Panc1 (cell line): ENCODE measurements at regions not wholly inside any gene's neighbourhood (a gene's known extent, or its start where the extent isn't known, plus 50 kb on each side); places are given as distances from the start of the nearest gene placed in this dataset.

ENCODE experiments used
- ATAC-seq: fragments of 200-7000 bp; cut with Tn5 transposase; 2 replicates; pipeline ENCODE4 v1.9.1; 2020; ENCODE audit warnings: mild to moderate bottlenecking, moderate library complexity
- BruUV-seq: library from RNA; stranded (reverse); fragments of 400-500 nt; replicated peaks from 2 replicates; lab custom pipeline; 2021; lab: Mats Ljungman, UMichigan
- CTCF ChIA-PET: fragments of 300-600 bp; sonication (Branson Sonifier 250); formaldehyde crosslinking; loops from one replicate; lab custom pipeline; 2022; ENCODE audit warnings: antibody characterized with exemption; lab: Charles Lee
- POLR2A ChIA-PET: fragments of 300-600 bp; sonication (Branson Sonifier 250); formaldehyde crosslinking; loops from one replicate; lab custom pipeline; 2022; ENCODE audit warnings: antibody characterized with exemption; lab: Charles Lee
- DNase-seq: peaks from one replicate; pipeline ENCODE4 v3.0.0-alpha.2; 2010; ENCODE audit warnings: low read depth, low spot score
- H3K27ac ChIP-seq: 2 replicates; pipeline ENCODE4 v1.5.1; 2011; ENCODE audit warnings: mild to moderate bottlenecking, low read length, inconsistent platforms
- H3K27me3 ChIP-seq: fragments of 200-500 bp; sonication (Bioruptor generic); 2 replicates; pipeline ENCODE4 v1.6.0; 2014; ENCODE audit warnings: low read length, inconsistent platforms; ENCODE audit not compliant: control insufficient read depth, insufficient read depth
- H3K36me3 ChIP-seq: fragments of 200-500 bp; sonication (Bioruptor generic); 2 replicates; pipeline ENCODE4 v1.5.1; 2014; ENCODE audit warnings: inconsistent platforms, mild to moderate bottlenecking, low read length, moderate library complexity; ENCODE audit not compliant: control insufficient read depth, insufficient read depth
- H3K4me1 ChIP-seq: 2 replicates; pipeline ENCODE4 v1.5.1; 2011; ENCODE audit warnings: inconsistent platforms, mild to moderate bottlenecking, low read length, moderate library complexity; ENCODE audit not compliant: control insufficient read depth, insufficient read depth
- H3K4me3 ChIP-seq, 2 experiments: 2 replicates each; pipeline ENCODE4 v1.5.1; 2011 to 2012; ENCODE audit warnings: low read depth in 2 of 2, low read length in 2 of 2, mild to moderate bottlenecking in 2 of 2, inconsistent platforms in 1 of 2, moderate library complexity in 1 of 2
- H3K9me3 ChIP-seq: fragments of 200-500 bp; sonication (Bioruptor generic); 2 replicates; pipeline ENCODE4 v1.5.1; 2014; ENCODE audit warnings: low read depth, mild to moderate bottlenecking, inconsistent platforms, low read length, moderate library complexity; ENCODE audit not compliant: control insufficient read depth, insufficient read depth
- POLR2AphosphoS5 ChIP-seq: IDR thresholded peaks from 2 replicates; pipeline ENCODE4 v1.6.1; 2012; ENCODE audit warnings: mild to moderate bottlenecking, low read depth, low read length, moderate library complexity
- REST ChIP-seq, 2 experiments: IDR thresholded peaks; 2 replicates each; pipeline ENCODE4 v1.6.1; 2011 to 2012; ENCODE audit warnings: low read depth in 2 of 2, control low read depth in 1 of 2, low read length in 1 of 2, mild to moderate bottlenecking in 1 of 2, moderate library complexity in 1 of 2; ENCODE audit not compliant: insufficient read depth in 1 of 2
- SIN3A ChIP-seq: IDR thresholded peaks from 2 replicates; pipeline ENCODE4 v1.6.1; 2012; ENCODE audit warnings: low read depth, mild to moderate bottlenecking, low read length, moderate library complexity, borderline replicate concordance; ENCODE audit not compliant: insufficient read depth
- TCF7L2 ChIP-seq: IDR thresholded peaks from 2 replicates; pipeline ENCODE4 v1.6.1; 2011; ENCODE audit warnings: mild to moderate bottlenecking, low read depth, low read length, inconsistent platforms
- in situ Hi-C: cut with HindIII; loops from 2 replicates; pipeline ENCODE4 v1.10.0; 2016; ENCODE audit warnings: low sequenced_read_pairs, low pct_unique_long_range_greater_than_20kb
- intact Hi-C: fragments of 100-400 bp; cut with micrococcal nuclease; formaldehyde crosslinking; loops from one replicate; pipeline ENCODE4 v1.10.0; 2022; ENCODE audit not compliant: unreplicated experiment
- TF ChIP-seq, protein P1 (sequence below): fragments of 450-650 bp; IDR thresholded peaks from 2 replicates; pipeline ENCODE4 v1.5.1; 2017; ENCODE audit warnings: mild to moderate bottlenecking

GRCh38 chr3:1594940-1595339, 502.1 kb downstream of the CNTN6 start:
- Histone ChIP-seq H3K4me1 (no peaks in the 10 kb centered on the region), H3K4me3 (no peak overlapping the region), H3K36me3 (no peaks in the 10 kb centered on the region), H3K27me3 (no peaks in the 10 kb centered on the region), H3K27ac (no peak overlapping the region), H3K9me3 (no peaks in the 10 kb centered on the region)
- no peak for TF ChIP-seq TCF7L2
- TF ChIP-seq REST (IDR thresholded peaks at IDR 0.05; ENCODE audit: insufficient read depth in 1 of 2, low read depth in 2 of 2, low read length in 1 of 2), result no peak
- TF ChIP-seq, protein P1, sequence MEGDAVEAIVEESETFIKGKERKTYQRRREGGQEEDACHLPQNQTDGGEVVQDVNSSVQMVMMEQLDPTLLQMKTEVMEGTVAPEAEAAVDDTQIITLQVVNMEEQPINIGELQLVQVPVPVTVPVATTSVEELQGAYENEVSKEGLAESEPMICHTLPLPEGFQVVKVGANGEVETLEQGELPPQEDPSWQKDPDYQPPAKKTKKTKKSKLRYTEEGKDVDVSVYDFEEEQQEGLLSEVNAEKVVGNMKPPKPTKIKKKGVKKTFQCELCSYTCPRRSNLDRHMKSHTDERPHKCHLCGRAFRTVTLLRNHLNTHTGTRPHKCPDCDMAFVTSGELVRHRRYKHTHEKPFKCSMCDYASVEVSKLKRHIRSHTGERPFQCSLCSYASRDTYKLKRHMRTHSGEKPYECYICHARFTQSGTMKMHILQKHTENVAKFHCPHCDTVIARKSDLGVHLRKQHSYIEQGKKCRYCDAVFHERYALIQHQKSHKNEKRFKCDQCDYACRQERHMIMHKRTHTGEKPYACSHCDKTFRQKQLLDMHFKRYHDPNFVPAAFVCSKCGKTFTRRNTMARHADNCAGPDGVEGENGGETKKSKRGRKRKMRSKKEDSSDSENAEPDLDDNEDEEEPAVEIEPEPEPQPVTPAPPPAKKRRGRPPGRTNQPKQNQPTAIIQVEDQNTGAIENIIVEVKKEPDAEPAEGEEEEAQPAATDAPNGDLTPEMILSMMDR, result no peak
- TF ChIP-seq SIN3A, result no peak
- no peak for TF ChIP-seq POLR2AphosphoS5
- ChIA-PET CTCF (no interaction called here), POLR2A (no interaction called here)
- DNase-seq, result no peak
- no peak for ATAC-seq
- intact Hi-C loops, result no loop called here
- BruUV-seq, result no TSS peak
- in situ Hi-C loops, result no loop called here

DNA sequence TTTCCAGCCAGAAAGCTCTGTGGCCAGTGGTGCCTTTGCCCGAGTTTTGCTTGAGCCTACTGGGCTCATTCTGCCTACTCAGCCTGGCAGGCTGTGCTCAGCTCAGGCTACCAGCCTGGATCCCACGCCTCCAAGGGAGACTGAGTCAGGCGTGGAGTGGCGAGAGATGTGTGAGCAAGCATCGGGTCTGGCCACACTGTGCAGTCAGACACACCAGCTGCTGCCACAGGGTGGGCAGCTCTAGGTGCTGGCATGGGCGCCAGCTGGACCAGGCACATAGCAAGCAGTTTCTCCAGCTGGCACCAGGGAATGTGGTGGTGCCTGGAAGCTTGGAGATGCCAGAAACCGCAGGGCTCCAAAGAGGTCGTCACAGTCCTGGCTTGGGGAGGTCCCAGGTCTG, 498.5 kb upstream of the CNTN4 start:
- Histone ChIP-seq H3K36me3 (no peaks in the 10 kb centered on the region), H3K4me1 (no peaks in the 10 kb centered on the region), H3K4me3 (no peak overlapping the region), H3K27me3 (no peaks in the 10 kb centered on the region), H3K27ac (no peak overlapping the region), H3K9me3 (no peaks in the 10 kb centered on the region)
- ATAC-seq (no peak), DNase-seq (no peak)
- CTCF ChIA-PET, result no interaction called here
- intact Hi-C loops, result no loop called here
- TF ChIP-seq POLR2AphosphoS5, result no peak
- TF ChIP-seq, protein P1, result no peak
- TF ChIP-seq TCF7L2, result no peak
- no peak for TF ChIP-seq REST (IDR thresholded peaks at IDR 0.05; ENCODE audit: insufficient read depth in 1 of 2, low read depth in 2 of 2, low read length in 1 of 2)
- TF ChIP-seq SIN3A, result no peak
- BruUV-seq, result no TSS peak
- POLR2A ChIA-PET, result no interaction called here
- in situ Hi-C loops, result no loop called here
